ENCODE measurements at regions not wholly inside any gene's neighbourhood (a gene's known extent, or its start where the extent isn't known, plus 50 kb on each side); places are given as distances from the start of the nearest gene placed in this dataset.

- DNase-seq = peak in 1 of 2 donors; percentile 1
Observed at GRCh38 chr4:41360214-41360920, 103.6 kb downstream of the UCHL1 start.

GRCh38 chr4:41360921-41361793 lies 104.4 kb downstream of the UCHL1 start:
- DNase-seq = peak in 1 of 2 donors; percentile 14

- DNase-seq = peak; percentile 10 to 20
Observed at GRCh38 chr4:41361794-41362526, 105.2 kb downstream of the UCHL1 start.

- DNase-seq = no peak
Observed at GRCh38 chr4:41362621-41363383, 106.1 kb downstream of the UCHL1 start.

GRCh38 chr4:41363384-41363981 lies 106.8 kb downstream of the UCHL1 start:
- DNase-seq = no peak

GRCh38 chr4:41364876-41365275 lies 108.1 kb downstream of the UCHL1 start:
- peak in 1 of 2 donors; percentile 3 for DNase-seq

- no peak for DNase-seq
Observed at GRCh38 chr4:41365681-41366080, 109.0 kb downstream of the UCHL1 start.

GRCh38 chr4:41366911-41367517 lies 110.3 kb downstream of the UCHL1 start:
- no peak for DNase-seq

GRCh38 chr4:41369680-41370079 lies 113.0 kb downstream of the UCHL1 start:
- no peak for DNase-seq

- DNase-seq = no peak
Observed at GRCh38 chr4:41373221-41373620, 116.5 kb downstream of the UCHL1 start.

GRCh38 chr4:41374490-41374889 lies 117.8 kb downstream of the UCHL1 start:
- DNase-seq = no peak

GRCh38 chr4:41375561-41375960 lies 118.8 kb downstream of the UCHL1 start:
- no peak for DNase-seq

GRCh38 chr4:41377196-41377595 lies 120.5 kb downstream of the UCHL1 start:
- DNase-seq = no peak

GRCh38 chr4:41379230-41379629 lies 122.5 kb downstream of the UCHL1 start:
- DNase-seq = no peak

GRCh38 chr4:41380511-41381157 lies 123.9 kb downstream of the UCHL1 start:
- DNase-seq = no peak

GRCh38 chr4:41381384-41381783 lies 124.7 kb downstream of the UCHL1 start:
- DNase-seq = no peak

GRCh38 chr4:41384992-41385391 lies 128.3 kb downstream of the UCHL1 start:
- DNase-seq = no peak

GRCh38 chr4:41385481-41385880 lies 128.8 kb downstream of the UCHL1 start:
- DNase-seq = no peak

GRCh38 chr4:41388080-41388479 lies 131.4 kb downstream of the UCHL1 start:
- no peak for DNase-seq

- DNase-seq = no peak
Observed at GRCh38 chr4:41389356-41389755, 132.6 kb downstream of the UCHL1 start.

- DNase-seq = no peak
Observed at GRCh38 chr4:41390661-41391060, 133.9 kb downstream of the UCHL1 start.
